ENCODE measurements at regions not wholly inside any gene's neighbourhood (a gene's known extent, or its start where the extent isn't known, plus 50 kb on each side); places are given as distances from the start of the nearest gene placed in this dataset.

DNA sequence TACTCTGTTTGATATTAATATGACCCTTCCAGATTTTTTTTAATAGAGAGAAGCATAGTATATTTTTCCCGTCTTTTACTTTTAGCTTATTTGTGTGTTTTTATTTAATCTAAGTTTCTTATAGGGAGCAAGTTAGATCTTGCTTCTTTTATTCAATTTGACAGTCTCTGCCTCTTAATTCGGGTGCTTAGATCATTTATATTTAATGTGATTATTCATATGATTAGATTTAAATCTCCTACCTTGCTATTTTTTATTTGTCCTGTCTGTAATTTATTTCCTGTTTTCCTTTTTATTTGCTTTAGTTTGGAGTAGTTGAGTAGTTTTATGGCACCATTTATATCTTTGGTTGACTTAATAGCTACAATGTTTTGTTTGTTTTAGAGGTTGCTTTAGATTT, 66.1 kb downstream of the GJD2 start:
- intact Hi-C loops (cut with DNase I; ENCODE audit: low total_unique reads), result no loop called here
- TF ChIP-seq, protein P1, sequence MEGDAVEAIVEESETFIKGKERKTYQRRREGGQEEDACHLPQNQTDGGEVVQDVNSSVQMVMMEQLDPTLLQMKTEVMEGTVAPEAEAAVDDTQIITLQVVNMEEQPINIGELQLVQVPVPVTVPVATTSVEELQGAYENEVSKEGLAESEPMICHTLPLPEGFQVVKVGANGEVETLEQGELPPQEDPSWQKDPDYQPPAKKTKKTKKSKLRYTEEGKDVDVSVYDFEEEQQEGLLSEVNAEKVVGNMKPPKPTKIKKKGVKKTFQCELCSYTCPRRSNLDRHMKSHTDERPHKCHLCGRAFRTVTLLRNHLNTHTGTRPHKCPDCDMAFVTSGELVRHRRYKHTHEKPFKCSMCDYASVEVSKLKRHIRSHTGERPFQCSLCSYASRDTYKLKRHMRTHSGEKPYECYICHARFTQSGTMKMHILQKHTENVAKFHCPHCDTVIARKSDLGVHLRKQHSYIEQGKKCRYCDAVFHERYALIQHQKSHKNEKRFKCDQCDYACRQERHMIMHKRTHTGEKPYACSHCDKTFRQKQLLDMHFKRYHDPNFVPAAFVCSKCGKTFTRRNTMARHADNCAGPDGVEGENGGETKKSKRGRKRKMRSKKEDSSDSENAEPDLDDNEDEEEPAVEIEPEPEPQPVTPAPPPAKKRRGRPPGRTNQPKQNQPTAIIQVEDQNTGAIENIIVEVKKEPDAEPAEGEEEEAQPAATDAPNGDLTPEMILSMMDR (IDR thresholded peaks at IDR 0.05), result no peak
- TF ChIP-seq POLR2A (IDR thresholded peaks at IDR 0.05), result no peak
- no peak for DNase-seq (ENCODE audit: low spot score in 2 of 2)
- H3K4me3 ChIP-seq (ENCODE audit: low read depth, poor library complexity, severe bottlenecking), result no peak overlapping the region
- 40 to 80% methylated on average over 2 of the region's 2 CpGs for WGBS, 2 donors

DNA sequence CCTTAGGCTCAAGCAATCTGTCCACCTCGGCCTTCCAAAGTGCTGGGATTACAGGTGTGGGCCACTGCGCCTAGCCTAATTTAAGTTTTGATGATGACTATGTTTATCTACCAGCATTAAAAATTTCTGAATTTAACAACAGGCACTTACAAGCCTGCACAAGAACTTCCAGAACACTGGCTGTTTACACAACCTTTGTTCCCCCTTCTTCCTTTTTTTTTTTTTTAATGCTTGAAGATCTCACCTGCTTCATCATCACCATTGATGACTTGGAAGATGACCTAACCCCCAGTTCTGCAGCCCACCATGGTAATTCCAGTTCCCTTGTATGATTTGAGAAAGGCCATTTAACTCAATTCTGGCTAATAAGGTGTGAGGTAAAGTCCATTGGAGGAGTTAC, 70.4 kb downstream of the GJD2 start:
- intact Hi-C loops (cut with DNase I; ENCODE audit: low total_unique reads), result no loop called here
- no peak for DNase-seq (ENCODE audit: low spot score in 2 of 2)
- TF ChIP-seq POLR2A (IDR thresholded peaks at IDR 0.05), result no peak
- TF ChIP-seq, protein P1 (IDR thresholded peaks at IDR 0.05), result no peak
- 87 to 88% methylated on average over 2 of the region's 2 CpGs for WGBS, 2 donors
- H3K4me3 ChIP-seq (ENCODE audit: low read depth, poor library complexity, severe bottlenecking), result no peak overlapping the region

DNA sequence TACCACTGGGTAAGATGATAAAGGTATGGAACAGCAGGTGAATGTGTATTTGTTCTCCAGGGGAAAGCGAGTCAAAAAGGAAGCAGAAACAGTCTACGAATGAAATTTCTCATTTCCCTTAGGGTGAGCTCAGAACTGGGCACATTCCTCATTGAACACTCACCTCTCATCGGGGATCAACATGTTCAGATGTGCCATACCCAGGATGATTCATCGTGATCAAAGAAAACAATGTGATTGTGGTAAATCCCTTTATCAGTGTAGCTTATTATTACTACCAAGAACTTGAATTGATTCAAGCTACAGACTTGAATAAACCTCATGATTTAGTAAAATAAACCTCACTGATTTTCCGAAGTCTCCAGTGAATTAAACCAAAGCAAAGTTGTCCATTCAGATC, 72.1 kb downstream of the GJD2 start:
- TF ChIP-seq, protein P1 (IDR thresholded peaks at IDR 0.05), result no peak
- TF ChIP-seq POLR2A (IDR thresholded peaks at IDR 0.05), result no peak
- no peak for DNase-seq (ENCODE audit: low spot score in 2 of 2)
- intact Hi-C loops (cut with DNase I; ENCODE audit: low total_unique reads), result no loop called here
- 53 to 66% methylated on average over 5 of the region's 5 CpGs for WGBS, 2 donors
- no peak overlapping the region for H3K4me3 ChIP-seq (ENCODE audit: low read depth, poor library complexity, severe bottlenecking)

DNA sequence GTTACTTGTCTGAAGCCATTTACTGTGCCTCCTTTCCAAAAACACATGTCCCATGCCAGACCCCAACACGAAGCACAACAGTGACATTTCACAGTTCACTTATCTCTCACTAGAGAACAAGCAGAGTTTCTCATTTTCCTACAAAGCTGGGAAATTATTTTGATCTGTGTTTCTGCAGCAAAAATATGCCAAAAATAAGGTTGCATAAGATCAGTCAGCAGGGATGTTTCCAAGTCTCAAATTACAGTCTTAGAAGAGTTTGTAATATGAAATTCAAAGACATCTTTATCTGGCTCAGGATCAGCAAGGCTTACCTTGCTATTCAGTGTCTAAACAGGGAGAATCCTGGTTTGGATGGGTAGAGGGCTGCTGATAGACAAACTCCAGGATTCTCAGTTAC, 75.5 kb downstream of the GJD2 start:
- DNase-seq (ENCODE audit: low spot score in 2 of 2), result no peak
- 28 to 33% methylated on average over 1 of the region's 1 CpG for WGBS, 2 donors
- no peak overlapping the region for H3K4me3 ChIP-seq (ENCODE audit: low read depth, poor library complexity, severe bottlenecking)
- intact Hi-C loops (cut with DNase I; ENCODE audit: low total_unique reads), result no loop called here
- no peak for TF ChIP-seq POLR2A (IDR thresholded peaks at IDR 0.05)
- TF ChIP-seq, protein P1 (IDR thresholded peaks at IDR 0.05), result no peak

DNA sequence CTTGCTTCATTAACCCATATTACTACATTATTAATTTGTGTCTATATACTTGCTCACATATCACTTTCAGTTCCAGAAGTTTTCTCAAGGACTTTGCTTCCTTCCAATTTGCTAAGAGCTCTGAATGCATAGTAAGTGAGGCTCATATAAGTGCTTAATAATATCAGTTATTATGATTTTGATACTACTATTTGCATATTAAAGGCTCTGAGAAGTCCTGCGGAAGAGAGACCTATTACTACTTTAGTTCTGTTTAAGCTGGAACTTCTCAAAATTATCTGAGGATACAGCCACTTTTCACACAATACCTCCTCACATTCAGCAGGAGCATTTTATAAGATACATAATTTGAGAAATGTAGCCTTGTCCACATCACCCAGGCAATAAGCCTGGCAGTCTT, 81.6 kb downstream of the GJD2 start:
- no peak for TF ChIP-seq POLR2A (IDR thresholded peaks at IDR 0.05)
- TF ChIP-seq, protein P1 (IDR thresholded peaks at IDR 0.05), result no peak
- no peak for DNase-seq (ENCODE audit: low spot score in 2 of 2)
- 98 to 100% methylated on average over 1 of the region's 1 CpG for WGBS, 2 donors
- no peak overlapping the region for H3K4me3 ChIP-seq (ENCODE audit: low read depth, poor library complexity, severe bottlenecking)
- intact Hi-C loops (cut with DNase I; ENCODE audit: low total_unique reads), result no loop called here

DNA sequence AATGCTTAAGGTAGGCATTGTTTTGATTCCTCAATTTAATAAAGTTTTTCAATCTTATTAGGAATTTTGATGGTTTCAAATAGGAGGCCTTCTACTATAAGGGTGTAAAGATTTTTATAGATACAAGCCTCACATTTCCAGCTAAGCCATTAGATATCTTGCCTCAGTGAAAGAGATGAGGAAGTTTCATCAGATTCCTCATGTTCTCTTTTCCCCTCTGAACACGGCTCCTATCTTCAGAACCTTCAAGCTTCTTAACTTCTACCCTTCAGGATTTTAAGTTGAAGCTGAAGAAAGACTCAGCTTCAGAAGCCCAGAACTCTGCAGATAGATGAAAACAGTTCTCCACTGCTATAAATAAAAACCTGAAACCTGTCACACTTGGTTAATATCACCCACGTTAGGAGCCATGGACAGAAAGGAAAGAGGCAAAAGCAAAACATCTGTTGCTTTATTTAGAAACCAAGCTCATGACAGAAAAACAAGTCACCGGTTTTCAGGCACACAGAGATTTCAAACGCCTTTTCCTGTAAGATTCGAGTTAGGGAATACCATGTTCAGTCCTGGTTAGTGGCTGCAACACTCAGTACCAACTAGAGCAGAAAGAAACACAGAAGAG, 82.2 kb upstream of the GOLGA8B start:
- WGBS, 2 donors, result 50 to 54% methylated on average over 5 of the region's 5 CpGs
- intact Hi-C loops (cut with DNase I; ENCODE audit: low total_unique reads), result no loop called here
- no peak for DNase-seq (ENCODE audit: low spot score in 2 of 2)
- H3K4me3 ChIP-seq (ENCODE audit: low read depth, poor library complexity, severe bottlenecking), result no peak overlapping the region
- TF ChIP-seq POLR2A (IDR thresholded peaks at IDR 0.05), result no peak
- TF ChIP-seq, protein P1 (IDR thresholded peaks at IDR 0.05), result no peak

Data from lower leg skin (tissue), 4 donors.